ENCODE measurements at regions not wholly inside any gene's neighbourhood (a gene's known extent, or its start where the extent isn't known, plus 50 kb on each side); places are given as distances from the start of the nearest gene placed in this dataset.

- H3K9me3 ChIP-seq (ENCODE audit: control insufficient read depth, low read length), result no peaks in the 10 kb centered on the region
- 93 to 95% methylated on average over 4 of the region's 4 CpGs for WGBS, 2 experiments
- no peak overlapping the region for H3K4me3 ChIP-seq (ENCODE audit: insufficient read depth, low read depth, low read length)
- peaks cover 6% of the 10 kb centered on the region for H3K4me1 ChIP-seq (ENCODE audit: control insufficient read depth, insufficient read depth, low read length)
- H3K27me3 ChIP-seq (ENCODE audit: control insufficient read depth, insufficient read depth, low read length, poor library complexity, severe bottlenecking), result no peaks in the 10 kb centered on the region
- no peak overlapping the region for H3K27ac ChIP-seq (ENCODE audit: insufficient read depth, low read depth, low read length, poor library complexity, severe bottlenecking)
- no peaks in the 10 kb centered on the region for H3K36me3 ChIP-seq (ENCODE audit: control insufficient read depth, insufficient read depth, low read length)
Observed at GRCh38 chr1:56417646-56418045, 161.7 kb downstream of the PLPP3 start.

GRCh38 chr1:56416495-56416894 lies 162.9 kb downstream of the PLPP3 start:
- Histone ChIP-seq H3K4me3 (ENCODE audit: insufficient read depth, low read depth, low read length) (no peak overlapping the region), H3K36me3 (ENCODE audit: control insufficient read depth, insufficient read depth, low read length) (no peaks in the 10 kb centered on the region), H3K4me1 (ENCODE audit: control insufficient read depth, insufficient read depth, low read length) (peaks cover 11% of the 10 kb centered on the region), H3K27me3 (ENCODE audit: control insufficient read depth, insufficient read depth, low read length, poor library complexity, severe bottlenecking) (no peaks in the 10 kb centered on the region), H3K9me3 (ENCODE audit: control insufficient read depth, low read length) (no peaks in the 10 kb centered on the region), H3K27ac (ENCODE audit: insufficient read depth, low read depth, low read length, poor library complexity, severe bottlenecking) (no peak overlapping the region)
- WGBS, 2 experiments, result 93 to 95% methylated on average over 2 of the region's 2 CpGs

GRCh38 chr1:56415720-56416119 lies 163.6 kb downstream of the PLPP3 start:
- Histone ChIP-seq H3K27ac (ENCODE audit: insufficient read depth, low read depth, low read length, poor library complexity, severe bottlenecking) (no peak overlapping the region), H3K27me3 (ENCODE audit: control insufficient read depth, insufficient read depth, low read length, poor library complexity, severe bottlenecking) (no peaks in the 10 kb centered on the region), H3K36me3 (ENCODE audit: control insufficient read depth, insufficient read depth, low read length) (no peaks in the 10 kb centered on the region), H3K4me3 (ENCODE audit: insufficient read depth, low read depth, low read length) (no peak overlapping the region), H3K4me1 (ENCODE audit: control insufficient read depth, insufficient read depth, low read length) (peaks cover 11% of the 10 kb centered on the region), H3K9me3 (ENCODE audit: control insufficient read depth, low read length) (no peaks in the 10 kb centered on the region)
- WGBS, 2 experiments, result 98 to 100% methylated on average over 4 of the region's 4 CpGs

GRCh38 chr1:56415258-56415657 lies 164.1 kb downstream of the PLPP3 start:
- H3K4me1 ChIP-seq (ENCODE audit: control insufficient read depth, insufficient read depth, low read length), result peaks cover 11% of the 10 kb centered on the region
- H3K27me3 ChIP-seq (ENCODE audit: control insufficient read depth, insufficient read depth, low read length, poor library complexity, severe bottlenecking), result no peaks in the 10 kb centered on the region
- 84 to 86% methylated on average over 3 of the region's 3 CpGs for WGBS, 2 experiments
- no peaks in the 10 kb centered on the region for H3K36me3 ChIP-seq (ENCODE audit: control insufficient read depth, insufficient read depth, low read length)
- no peak overlapping the region for H3K4me3 ChIP-seq (ENCODE audit: insufficient read depth, low read depth, low read length)
- H3K9me3 ChIP-seq (ENCODE audit: control insufficient read depth, low read length), result no peaks in the 10 kb centered on the region
- no peak overlapping the region for H3K27ac ChIP-seq (ENCODE audit: insufficient read depth, low read depth, low read length, poor library complexity, severe bottlenecking)

- no peak overlapping the region for H3K4me3 ChIP-seq (ENCODE audit: insufficient read depth, low read depth, low read length)
- whole genome bisulfite sequencing, 2 experiments, result 75 to 83% methylated on average over 9 of the region's 9 CpGs
Observed at GRCh38 chr1:56414728-56415224, 164.6 kb downstream of the PLPP3 start.

GRCh38 chr1:56413671-56414199 lies 165.6 kb downstream of the PLPP3 start:
- no peak overlapping the region for H3K27ac ChIP-seq (ENCODE audit: insufficient read depth, low read depth, low read length, poor library complexity, severe bottlenecking)
- H3K4me1 ChIP-seq (ENCODE audit: control insufficient read depth, insufficient read depth, low read length), result peaks cover 11% of the 10 kb centered on the region
- H3K36me3 ChIP-seq (ENCODE audit: control insufficient read depth, insufficient read depth, low read length), result no peaks in the 10 kb centered on the region
- no peaks in the 10 kb centered on the region for H3K9me3 ChIP-seq (ENCODE audit: control insufficient read depth, low read length)
- no peak overlapping the region for H3K4me3 ChIP-seq (ENCODE audit: insufficient read depth, low read depth, low read length)
- WGBS, 2 experiments, result 88 to 90% methylated on average over 7 of the region's 7 CpGs
- H3K27me3 ChIP-seq (ENCODE audit: control insufficient read depth, insufficient read depth, low read length, poor library complexity, severe bottlenecking), result no peaks in the 10 kb centered on the region

More at GRCh38 chr1:56414728-56415224, 164.6 kb downstream of the PLPP3 start:
- Histone ChIP-seq H3K4me1 (ENCODE audit: control insufficient read depth, insufficient read depth, low read length) (peaks cover 11% of the 10 kb centered on the region), H3K27ac (ENCODE audit: insufficient read depth, low read depth, low read length, poor library complexity, severe bottlenecking) (no peak overlapping the region), H3K9me3 (ENCODE audit: control insufficient read depth, low read length) (no peaks in the 10 kb centered on the region), H3K36me3 (ENCODE audit: control insufficient read depth, insufficient read depth, low read length) (no peaks in the 10 kb centered on the region), H3K27me3 (ENCODE audit: control insufficient read depth, insufficient read depth, low read length, poor library complexity, severe bottlenecking) (no peaks in the 10 kb centered on the region)

GRCh38 chr1:56411484-56412180 lies 167.7 kb downstream of the PLPP3 start:
- Histone ChIP-seq H3K4me3 (ENCODE audit: insufficient read depth, low read depth, low read length) (no peak overlapping the region), H3K36me3 (ENCODE audit: control insufficient read depth, insufficient read depth, low read length) (no peaks in the 10 kb centered on the region), H3K27me3 (ENCODE audit: control insufficient read depth, insufficient read depth, low read length, poor library complexity, severe bottlenecking) (no peaks in the 10 kb centered on the region), H3K27ac (ENCODE audit: insufficient read depth, low read depth, low read length, poor library complexity, severe bottlenecking) (no peak overlapping the region), H3K9me3 (ENCODE audit: control insufficient read depth, low read length) (no peaks in the 10 kb centered on the region), H3K4me1 (ENCODE audit: control insufficient read depth, insufficient read depth, low read length) (peaks cover 11% of the 10 kb centered on the region)
- WGBS, 2 experiments, result 77 to 80% methylated on average over 13 of the region's 13 CpGs

GRCh38 chr1:56411021-56411420 lies 168.3 kb downstream of the PLPP3 start:
- Histone ChIP-seq H3K4me1 (ENCODE audit: control insufficient read depth, insufficient read depth, low read length) (peaks cover 11% of the 10 kb centered on the region), H3K36me3 (ENCODE audit: control insufficient read depth, insufficient read depth, low read length) (no peaks in the 10 kb centered on the region), H3K27me3 (ENCODE audit: control insufficient read depth, insufficient read depth, low read length, poor library complexity, severe bottlenecking) (no peaks in the 10 kb centered on the region), H3K4me3 (ENCODE audit: insufficient read depth, low read depth, low read length) (no peak overlapping the region), H3K9me3 (ENCODE audit: control insufficient read depth, low read length) (no peaks in the 10 kb centered on the region), H3K27ac (ENCODE audit: insufficient read depth, low read depth, low read length, poor library complexity, severe bottlenecking) (no peak overlapping the region)
- WGBS, 2 experiments, result 91 to 94% methylated on average over 2 of the region's 2 CpGs

GRCh38 chr1:56410405-56410804 lies 169.0 kb downstream of the PLPP3 start:
- no peak overlapping the region for H3K4me3 ChIP-seq (ENCODE audit: insufficient read depth, low read depth, low read length)
- no peaks in the 10 kb centered on the region for H3K36me3 ChIP-seq (ENCODE audit: control insufficient read depth, insufficient read depth, low read length)
- H3K27ac ChIP-seq (ENCODE audit: insufficient read depth, low read depth, low read length, poor library complexity, severe bottlenecking), result no peak overlapping the region
- WGBS, 2 experiments, result 96 to 97% methylated on average over 3 of the region's 3 CpGs
- no peaks in the 10 kb centered on the region for H3K27me3 ChIP-seq (ENCODE audit: control insufficient read depth, insufficient read depth, low read length, poor library complexity, severe bottlenecking)
- H3K4me1 ChIP-seq (ENCODE audit: control insufficient read depth, insufficient read depth, low read length), result peaks cover 11% of the 10 kb centered on the region
- H3K9me3 ChIP-seq (ENCODE audit: control insufficient read depth, low read length), result no peaks in the 10 kb centered on the region

GRCh38 chr1:56409112-56409691 lies 170.2 kb downstream of the PLPP3 start:
- peaks cover 5% of the 10 kb centered on the region for H3K4me1 ChIP-seq (ENCODE audit: control insufficient read depth, insufficient read depth, low read length)
- H3K9me3 ChIP-seq (ENCODE audit: control insufficient read depth, low read length), result no peaks in the 10 kb centered on the region
- no peak overlapping the region for H3K4me3 ChIP-seq (ENCODE audit: insufficient read depth, low read depth, low read length)
- no peaks in the 10 kb centered on the region for H3K36me3 ChIP-seq (ENCODE audit: control insufficient read depth, insufficient read depth, low read length)
- no peaks in the 10 kb centered on the region for H3K27me3 ChIP-seq (ENCODE audit: control insufficient read depth, insufficient read depth, low read length, poor library complexity, severe bottlenecking)
- WGBS, 2 experiments, result 86 to 87% methylated on average over 8 of the region's 8 CpGs
- no peak overlapping the region for H3K27ac ChIP-seq (ENCODE audit: insufficient read depth, low read depth, low read length, poor library complexity, severe bottlenecking)

Data from ectodermal cell (in vitro differentiated cells).